Skeletal muscle satellite cell (primary cell): ENCODE measurements at regions not wholly inside any gene's neighbourhood (a gene's known extent, or its start where the extent isn't known, plus 50 kb on each side); places are given as distances from the start of the nearest gene placed in this dataset.

ENCODE experiments used
- H3K27me3 ChIP-seq: 2 replicates; pipeline ENCODE4 v1.7.0; 2013; ENCODE audit warnings: low read length; ENCODE audit not compliant: control insufficient read depth, insufficient read depth
- H3K36me3 ChIP-seq: 2 replicates; pipeline ENCODE4 v1.7.0; 2013; ENCODE audit warnings: mild to moderate bottlenecking, control low read depth, low read length; ENCODE audit not compliant: insufficient read depth
- H3K4me1 ChIP-seq: 2 replicates; pipeline ENCODE4 v1.7.0; 2013; ENCODE audit warnings: low read length; ENCODE audit not compliant: control insufficient read depth, insufficient read depth
- H3K4me2 ChIP-seq: 2 replicates; pipeline ENCODE4 v1.7.0; 2013; ENCODE audit warnings: mild to moderate bottlenecking, low read length
- H3K4me3 ChIP-seq: 2 replicates; pipeline ENCODE4 v1.7.0; 2013; ENCODE audit warnings: low read length
- H3K9ac ChIP-seq: 2 replicates; pipeline ENCODE4 v1.7.0; 2013; ENCODE audit warnings: mild to moderate bottlenecking, low read depth, low read length, moderate library complexity
- H3K9me3 ChIP-seq: replicated peaks from 2 replicates; pipeline ENCODE4 v1.7.0; 2013; ENCODE audit warnings: mild to moderate bottlenecking, control low read depth, low read length

DNA sequence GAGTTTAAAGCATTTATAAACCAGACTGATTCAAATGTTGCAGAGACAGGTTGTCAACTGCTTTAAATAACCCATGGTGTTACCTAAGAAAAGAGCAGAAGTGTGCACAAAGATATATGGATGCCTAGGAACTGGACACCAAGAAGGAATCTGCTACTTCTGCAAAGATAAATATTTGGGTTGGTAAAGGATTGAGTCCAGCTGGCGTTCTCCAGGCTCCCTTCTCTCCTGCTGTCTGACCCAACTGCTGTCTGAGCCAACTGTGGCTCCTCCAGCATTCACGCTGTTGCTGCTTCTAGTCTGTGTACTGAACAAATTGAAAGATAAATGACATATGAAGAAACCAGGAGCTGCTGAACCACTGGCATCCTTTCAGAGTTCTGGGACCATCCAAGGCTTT, 1167.8 kb upstream of the PRKX start:
- no peak overlapping the region for H3K4me3 ChIP-seq
- H3K9ac ChIP-seq, result no peak overlapping the region
- H3K27me3 ChIP-seq, result no peaks in the 10 kb centered on the region
- H3K36me3 ChIP-seq, result no peaks in the 10 kb centered on the region
- no peaks in the 10 kb centered on the region for H3K4me1 ChIP-seq
- H3K9me3 ChIP-seq, result no peaks in the 10 kb centered on the region
- H3K4me2 ChIP-seq, result no peak overlapping the region

DNA sequence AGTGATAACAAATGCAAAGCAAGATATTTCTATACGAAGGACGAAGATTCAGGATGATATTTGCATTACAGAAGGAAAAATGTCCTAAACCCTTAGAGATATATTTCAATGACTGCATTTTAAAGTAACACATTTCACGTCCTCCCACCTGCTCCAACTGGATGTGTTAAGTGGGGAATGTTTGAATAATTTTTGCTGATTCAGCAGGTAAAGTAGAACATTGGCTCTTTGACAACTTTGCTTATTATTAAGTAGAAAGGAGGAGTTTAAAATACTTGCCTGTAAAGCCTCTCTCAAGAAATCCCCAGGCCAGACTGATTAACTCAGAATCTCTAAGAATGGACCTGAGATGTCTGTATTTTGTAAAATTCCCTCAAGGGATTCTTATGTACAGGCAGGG, 1165.2 kb upstream of the PRKX start:
- Histone ChIP-seq H3K27me3 (no peaks in the 10 kb centered on the region), H3K4me1 (no peaks in the 10 kb centered on the region), H3K4me2 (no peak overlapping the region), H3K9me3 (peaks cover 5% of the 10 kb centered on the region), H3K36me3 (no peaks in the 10 kb centered on the region), H3K4me3 (no peak overlapping the region), H3K9ac (no peak overlapping the region)

DNA sequence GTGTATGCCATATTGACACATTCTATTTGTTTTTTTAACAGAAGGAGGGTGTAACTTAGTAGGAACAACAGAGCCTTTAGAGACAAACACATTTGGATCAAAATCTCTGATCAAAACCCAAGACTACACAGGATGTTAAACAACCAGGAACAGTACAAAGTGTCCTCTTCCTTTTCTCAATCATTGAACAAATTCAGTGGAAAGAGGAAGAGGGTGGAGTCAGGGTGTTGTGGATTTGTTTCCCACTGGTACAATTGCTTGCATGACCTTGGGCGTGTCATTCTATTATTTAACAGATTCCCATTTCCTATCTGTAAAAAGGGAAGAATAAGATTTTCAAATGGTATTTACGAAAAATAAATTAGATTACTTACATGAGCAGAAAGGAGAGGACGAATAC, 1162.8 kb upstream of the PRKX start:
- H3K36me3 ChIP-seq, result no peaks in the 10 kb centered on the region
- H3K4me1 ChIP-seq, result no peaks in the 10 kb centered on the region
- H3K27me3 ChIP-seq, result no peaks in the 10 kb centered on the region
- no peak overlapping the region for H3K4me3 ChIP-seq
- peaks cover 5% of the 10 kb centered on the region for H3K9me3 ChIP-seq
- H3K4me2 ChIP-seq, result no peak overlapping the region
- no peak overlapping the region for H3K9ac ChIP-seq

DNA sequence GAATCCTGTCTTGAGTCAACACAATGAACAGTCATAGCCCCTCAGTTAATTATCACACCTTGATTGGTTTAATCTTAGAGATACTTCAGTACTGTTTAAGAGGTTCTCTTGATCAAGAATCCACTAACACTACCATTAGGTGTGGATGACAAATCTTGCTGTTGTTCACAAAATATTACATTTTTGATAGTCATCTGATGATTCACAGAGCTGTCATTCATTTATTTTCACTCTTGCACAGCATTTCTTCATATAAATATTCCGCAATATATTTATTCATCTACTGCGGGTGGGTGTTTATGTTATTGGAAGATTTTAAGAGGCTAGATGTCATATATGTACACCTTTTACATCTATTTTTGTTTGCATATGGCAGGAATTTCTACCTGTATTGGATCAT, 1138.1 kb upstream of the PRKX start:
- H3K9me3 ChIP-seq, result peaks cover 4% of the 10 kb centered on the region
- no peaks in the 10 kb centered on the region for H3K27me3 ChIP-seq
- H3K4me1 ChIP-seq, result no peaks in the 10 kb centered on the region
- no peak overlapping the region for H3K4me2 ChIP-seq
- H3K9ac ChIP-seq, result no peak overlapping the region
- H3K36me3 ChIP-seq, result no peaks in the 10 kb centered on the region
- no peak overlapping the region for H3K4me3 ChIP-seq

DNA sequence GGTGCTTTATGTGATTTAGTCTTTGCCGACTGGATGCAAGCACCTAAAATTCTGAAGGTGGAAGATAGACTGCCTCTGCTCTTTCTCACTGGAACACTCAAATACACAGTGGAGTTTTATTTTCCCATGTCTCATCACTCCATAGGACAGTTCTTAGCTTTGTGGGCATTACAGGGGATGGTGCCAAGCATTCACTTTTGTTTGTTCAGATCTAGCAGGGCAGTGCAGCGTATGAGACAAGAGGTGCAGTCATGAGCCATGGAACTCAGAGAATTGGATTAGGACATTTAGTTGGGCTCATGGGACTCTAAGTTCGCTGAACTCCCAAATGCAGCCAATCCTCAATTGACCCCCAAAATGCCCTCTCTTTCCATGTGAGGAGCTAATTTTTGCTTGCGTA, 1136.9 kb upstream of the PRKX start:
- H3K4me2 ChIP-seq, result no peak overlapping the region
- no peak overlapping the region for H3K9ac ChIP-seq
- H3K27me3 ChIP-seq, result no peaks in the 10 kb centered on the region
- H3K4me3 ChIP-seq, result no peak overlapping the region
- H3K36me3 ChIP-seq, result no peaks in the 10 kb centered on the region
- peaks cover 4% of the 10 kb centered on the region for H3K9me3 ChIP-seq
- no peaks in the 10 kb centered on the region for H3K4me1 ChIP-seq

DNA sequence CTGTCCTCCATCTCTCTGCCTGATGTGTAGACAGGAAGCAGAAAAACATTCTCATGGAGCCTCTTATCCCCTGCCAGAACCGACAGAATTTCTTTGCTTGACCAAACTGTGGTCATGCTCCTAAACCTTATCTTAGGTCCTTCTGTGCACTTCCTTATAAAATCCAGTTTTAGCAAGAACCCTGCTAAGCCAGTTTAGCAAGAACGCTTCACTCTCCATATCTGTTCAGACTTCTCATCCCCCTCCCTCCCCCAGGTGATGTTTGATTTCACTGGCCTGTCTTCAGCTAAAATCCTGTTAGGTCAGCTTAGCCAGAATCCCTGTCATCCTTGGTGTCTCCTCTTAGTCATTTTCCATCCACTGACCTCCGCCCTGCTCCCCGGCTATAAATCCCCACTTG, 1130.9 kb upstream of the PRKX start:
- H3K4me2 ChIP-seq, result no peak overlapping the region
- no peaks in the 10 kb centered on the region for H3K36me3 ChIP-seq
- H3K27me3 ChIP-seq, result no peaks in the 10 kb centered on the region
- no peaks in the 10 kb centered on the region for H3K4me1 ChIP-seq
- H3K9me3 ChIP-seq, result peaks cover 11% of the 10 kb centered on the region
- H3K4me3 ChIP-seq, result no peak overlapping the region
- H3K9ac ChIP-seq, result no peak overlapping the region

DNA sequence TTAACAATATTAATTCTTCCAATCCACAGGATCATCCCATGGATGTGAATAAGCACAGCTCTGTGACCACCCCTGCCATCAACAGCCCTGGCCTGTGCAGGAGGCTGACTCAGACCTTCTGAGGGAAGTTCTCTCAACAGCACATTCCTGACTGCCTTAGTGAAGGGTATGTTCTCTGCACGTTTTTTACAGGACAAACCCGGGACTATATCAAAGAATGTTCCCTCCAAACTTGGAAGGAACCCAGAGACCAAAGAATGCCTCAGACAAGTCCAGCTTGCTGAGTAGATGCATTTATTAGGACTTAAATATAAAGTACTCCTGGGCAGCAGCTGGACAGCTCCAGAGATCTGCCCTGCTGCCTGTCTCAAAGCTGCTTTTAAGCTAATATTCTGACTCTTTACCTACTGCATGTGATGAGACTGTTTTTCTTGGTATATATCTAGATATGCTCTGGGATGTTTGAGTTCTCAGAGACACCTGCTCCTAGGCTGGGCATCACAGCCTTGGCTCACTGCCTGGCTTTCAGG, 1127.8 kb upstream of the PRKX start:
- Histone ChIP-seq H3K36me3 (no peaks in the 10 kb centered on the region), H3K4me1 (no peaks in the 10 kb centered on the region), H3K9ac (no peak overlapping the region), H3K9me3 (peaks cover 11% of the 10 kb centered on the region), H3K27me3 (no peaks in the 10 kb centered on the region), H3K4me2 (no peak overlapping the region), H3K4me3 (no peak overlapping the region)

DNA sequence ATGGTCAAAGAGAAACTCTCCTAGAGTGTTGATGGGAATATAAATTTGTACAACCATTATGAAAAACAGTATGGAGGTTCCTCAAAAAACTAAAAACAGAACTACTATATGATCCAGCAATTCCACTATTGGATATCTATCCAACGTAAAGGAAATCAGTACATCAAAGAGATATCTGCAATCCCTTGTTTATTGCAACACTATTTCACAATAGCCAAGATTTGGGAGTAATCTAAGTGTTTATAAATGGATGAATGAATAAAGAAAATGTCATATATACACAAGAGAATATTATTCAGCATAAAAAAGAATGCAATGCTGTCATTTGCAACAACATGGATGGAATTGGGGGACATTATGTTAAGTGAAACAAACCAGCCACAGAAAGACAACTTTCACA, 1118.1 kb upstream of the PRKX start:
- Histone ChIP-seq H3K27me3 (no peaks in the 10 kb centered on the region), H3K4me1 (no peaks in the 10 kb centered on the region), H3K36me3 (no peaks in the 10 kb centered on the region), H3K4me3 (no peak overlapping the region), H3K9me3 (no peaks in the 10 kb centered on the region), H3K4me2 (no peak overlapping the region), H3K9ac (no peak overlapping the region)

DNA sequence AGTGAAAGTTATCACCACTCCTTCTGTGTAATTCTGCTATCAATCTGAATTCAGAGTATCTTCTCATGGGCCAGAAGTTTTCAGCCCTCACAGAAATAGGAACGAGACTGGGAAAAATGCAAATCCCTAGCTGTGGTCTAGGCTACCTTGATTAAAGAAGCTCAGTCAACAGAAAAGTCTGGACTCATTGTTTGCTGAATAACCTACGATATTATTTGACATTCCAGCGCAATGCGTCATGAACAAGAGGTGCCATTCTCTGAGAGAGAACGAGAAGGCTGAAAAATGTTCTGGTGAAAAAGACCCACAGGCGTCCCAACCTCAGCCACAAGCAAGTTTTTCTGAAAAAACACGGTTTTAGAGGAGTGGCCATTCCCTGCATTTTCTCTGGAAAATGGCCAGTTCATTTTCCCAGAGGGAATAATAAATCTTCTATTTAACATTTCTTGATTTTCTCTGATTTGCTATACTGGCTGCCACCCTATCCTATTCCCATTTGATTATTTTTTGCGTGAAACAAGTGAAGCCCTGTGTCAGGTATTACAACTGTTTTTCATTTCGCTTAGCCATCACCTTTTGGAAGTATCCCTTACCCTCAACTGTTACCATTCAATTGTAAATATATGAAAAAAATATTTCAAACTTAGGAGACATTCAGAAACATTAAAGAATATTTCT, 1117.6 kb upstream of the PRKX start:
- no peaks in the 10 kb centered on the region for H3K9me3 ChIP-seq
- H3K4me3 ChIP-seq, result no peak overlapping the region
- no peaks in the 10 kb centered on the region for H3K27me3 ChIP-seq
- no peak overlapping the region for H3K4me2 ChIP-seq
- no peaks in the 10 kb centered on the region for H3K36me3 ChIP-seq
- H3K4me1 ChIP-seq, result no peaks in the 10 kb centered on the region
- no peak overlapping the region for H3K9ac ChIP-seq

DNA sequence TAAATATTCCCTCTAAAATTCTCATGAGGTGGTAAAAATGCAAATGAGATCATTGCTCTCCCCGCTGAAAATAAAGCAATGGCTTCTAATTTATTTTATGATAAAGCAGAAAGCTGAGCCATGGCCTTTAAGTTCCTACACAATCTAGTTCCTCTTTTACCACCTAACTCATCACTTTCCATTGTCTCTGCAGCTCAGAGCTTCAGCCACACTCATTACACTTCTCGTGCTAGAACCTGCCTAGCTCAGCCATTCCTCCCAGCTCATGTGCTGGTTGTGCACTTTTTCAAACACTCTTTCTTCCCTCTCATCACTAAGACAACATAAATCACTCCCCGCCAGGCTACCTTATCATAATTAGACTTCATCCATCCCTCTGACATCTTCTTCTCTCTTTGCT, 1112.1 kb upstream of the PRKX start:
- Histone ChIP-seq H3K9ac (no peak overlapping the region), H3K9me3 (no peaks in the 10 kb centered on the region), H3K27me3 (no peaks in the 10 kb centered on the region), H3K4me3 (no peak overlapping the region), H3K36me3 (no peaks in the 10 kb centered on the region), H3K4me1 (no peaks in the 10 kb centered on the region), H3K4me2 (no peak overlapping the region)

DNA sequence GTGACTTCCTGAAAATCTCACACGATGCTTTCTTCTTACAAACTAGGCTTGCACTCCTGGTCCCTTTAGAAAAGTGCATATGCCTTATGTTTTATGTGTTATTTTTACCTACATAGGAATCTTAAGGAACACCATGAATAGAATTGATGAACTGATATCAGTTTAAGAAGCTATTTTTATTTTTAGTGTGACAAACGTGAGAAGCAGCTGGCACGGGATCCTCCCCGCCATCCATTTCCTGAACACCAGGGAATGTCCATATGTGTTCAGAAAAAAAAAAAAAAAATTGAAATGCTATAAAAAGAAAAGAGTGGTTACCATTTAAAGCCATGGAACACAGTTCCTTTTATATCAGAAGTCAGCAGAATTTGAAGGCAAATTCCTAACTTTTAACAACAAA, 1096.1 kb upstream of the PRKX start:
- H3K4me2 ChIP-seq, result no peak overlapping the region
- no peaks in the 10 kb centered on the region for H3K27me3 ChIP-seq
- no peak overlapping the region for H3K4me3 ChIP-seq
- H3K9ac ChIP-seq, result no peak overlapping the region
- H3K9me3 ChIP-seq, result peaks cover 5% of the 10 kb centered on the region
- H3K4me1 ChIP-seq, result no peaks in the 10 kb centered on the region
- no peaks in the 10 kb centered on the region for H3K36me3 ChIP-seq

DNA sequence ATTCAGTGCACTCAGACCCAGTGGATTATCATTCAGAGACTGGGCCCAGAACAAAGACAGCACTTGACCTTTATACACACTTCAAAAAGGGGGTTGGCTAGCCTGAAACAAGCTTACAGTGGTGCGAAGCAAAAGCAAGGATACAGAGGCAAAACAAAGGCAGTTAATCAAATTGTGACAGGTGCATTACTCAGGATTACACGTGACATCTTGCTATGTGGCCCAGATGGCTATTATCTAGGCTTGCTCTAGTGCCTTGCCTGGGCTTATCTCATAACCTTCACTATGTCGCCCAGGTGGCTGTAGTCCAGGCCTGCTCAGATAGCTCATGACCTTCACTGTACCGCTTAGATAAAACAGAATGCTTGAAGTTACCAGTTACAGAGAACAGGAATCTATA, 1092.1 kb upstream of the PRKX start:
- no peaks in the 10 kb centered on the region for H3K27me3 ChIP-seq
- H3K36me3 ChIP-seq, result no peaks in the 10 kb centered on the region
- H3K4me1 ChIP-seq, result no peaks in the 10 kb centered on the region
- peaks cover 5% of the 10 kb centered on the region for H3K9me3 ChIP-seq
- no peak overlapping the region for H3K4me3 ChIP-seq
- no peak overlapping the region for H3K4me2 ChIP-seq
- H3K9ac ChIP-seq, result no peak overlapping the region
